HG03025 (cell line): ENCODE measurements at regions not wholly inside any gene's neighbourhood (a gene's known extent, or its start where the extent isn't known, plus 50 kb on each side); places are given as distances from the start of the nearest gene placed in this dataset.

Source experiments
- ATAC-seq: cut with Tn5 transposase; IDR thresholded peaks from one replicate; pipeline ENCODE4 v1.9.1; 2021; ENCODE audit warnings: mild to moderate bottlenecking, moderate library complexity; ENCODE audit not compliant: unreplicated experiment, low FRiP score

DNA sequence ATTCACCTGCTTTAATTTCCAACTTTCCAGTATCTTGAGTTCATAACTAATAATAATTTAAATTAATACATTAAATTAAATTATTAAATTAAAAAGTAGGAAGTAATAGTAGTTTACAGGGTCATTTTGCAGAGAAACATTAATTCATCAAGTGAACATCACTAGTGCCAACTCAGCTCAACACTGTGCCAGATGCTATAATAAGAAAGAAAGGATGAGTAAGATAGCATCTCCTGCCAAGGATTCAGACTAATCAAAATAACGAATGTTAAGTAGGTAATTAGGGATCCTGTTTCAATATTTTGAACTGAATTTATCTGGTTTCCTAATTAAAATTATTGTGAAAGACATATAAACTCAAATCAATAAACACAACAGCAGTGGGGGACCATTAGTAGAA, 596.7 kb downstream of the SLC6A15 start:
- no peak for ATAC-seq

DNA sequence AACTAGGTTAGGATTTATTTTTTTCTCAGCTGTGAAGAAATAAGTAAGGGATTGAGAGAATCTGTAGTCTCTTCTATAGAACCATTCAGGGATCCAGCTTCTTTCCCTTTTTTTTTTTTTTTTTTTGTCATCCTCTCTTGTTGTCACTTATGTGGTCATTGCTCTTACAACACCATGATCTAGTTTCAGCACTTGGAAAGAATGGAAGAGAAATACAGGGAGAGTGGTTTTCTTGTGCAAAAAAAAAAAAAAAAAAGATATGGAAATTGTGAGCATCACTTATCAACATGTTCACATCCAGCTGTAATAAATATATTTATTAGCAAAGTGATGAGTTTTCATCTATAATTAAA, 599.3 kb downstream of the SLC6A15 start:
- ATAC-seq = no peak

DNA sequence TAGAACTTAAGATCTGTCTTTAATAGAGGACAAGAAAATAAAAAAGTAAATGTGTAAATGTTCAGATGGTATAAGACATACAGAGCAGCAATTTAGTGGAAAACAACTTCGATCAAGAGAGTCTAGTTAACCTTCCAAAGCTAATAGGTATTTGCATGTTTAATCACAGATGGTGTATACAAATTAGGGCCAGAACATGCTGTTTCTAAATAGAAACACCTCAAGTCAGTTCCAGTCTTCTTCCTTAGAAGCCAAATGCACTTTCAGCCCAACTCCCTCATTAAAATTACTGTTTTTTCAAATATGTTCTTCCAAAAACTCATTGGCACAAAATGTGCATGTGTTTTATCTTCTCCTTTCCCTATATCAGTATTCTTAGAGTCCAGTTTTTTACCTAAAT, 604.4 kb downstream of the SLC6A15 start:
- no peak for ATAC-seq

DNA sequence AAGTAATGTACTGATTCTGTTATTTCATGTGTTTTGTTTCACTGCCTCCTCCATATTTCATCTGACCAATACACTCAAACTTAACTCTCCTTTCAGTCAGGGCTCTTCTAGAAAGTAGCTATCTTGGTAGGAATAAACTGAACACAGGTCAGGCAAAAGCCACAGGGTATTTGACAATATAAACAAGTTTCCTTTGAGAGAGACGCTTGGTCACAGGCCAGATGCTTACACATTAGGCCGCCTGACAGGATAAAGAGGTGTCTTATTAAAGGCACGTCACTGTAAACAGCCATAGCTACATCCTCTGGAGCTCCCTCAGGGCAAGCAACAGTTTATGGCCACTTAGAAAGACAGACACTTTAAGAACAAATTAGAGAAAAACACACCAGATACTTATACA, 607.5 kb downstream of the SLC6A15 start:
- no peak for ATAC-seq

DNA sequence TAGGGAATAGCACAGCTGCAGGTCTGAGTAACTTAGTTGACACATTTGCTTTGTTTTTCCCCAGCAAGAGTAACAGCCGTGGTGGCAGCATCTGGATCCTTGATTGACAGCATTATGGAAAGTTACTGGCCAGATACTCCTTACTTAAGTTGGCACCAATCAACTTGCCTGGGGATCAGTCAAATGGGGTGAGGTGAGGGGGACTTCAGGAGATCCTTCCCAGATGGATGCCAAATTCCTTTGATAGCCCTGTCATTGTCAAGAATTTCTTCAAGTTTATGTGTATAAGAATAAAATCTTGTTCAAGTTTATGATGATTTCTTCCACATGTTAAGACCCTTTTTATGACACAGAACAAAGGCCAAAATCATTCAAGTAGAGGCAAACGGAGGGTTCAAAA, 618.4 kb downstream of the SLC6A15 start:
- no peak for ATAC-seq

DNA sequence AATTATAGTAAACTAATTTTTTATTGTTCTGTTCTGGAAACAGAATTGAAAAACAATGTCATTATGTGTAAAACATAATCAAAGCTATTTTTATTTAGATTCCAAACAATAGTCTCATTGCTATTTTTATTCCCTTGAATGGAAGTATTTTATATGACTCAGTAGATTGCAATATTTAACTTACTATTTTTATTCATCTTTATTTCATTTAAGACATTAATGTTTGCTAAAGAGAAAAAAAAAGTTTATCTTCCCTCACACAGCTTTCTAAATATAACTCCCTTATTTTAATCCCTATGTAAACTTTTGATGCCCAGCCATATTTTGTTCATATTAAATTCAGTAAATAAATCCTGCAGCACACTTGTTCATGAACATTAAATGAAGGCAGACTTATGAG, 622.4 kb downstream of the SLC6A15 start:
- ATAC-seq = no peak

DNA sequence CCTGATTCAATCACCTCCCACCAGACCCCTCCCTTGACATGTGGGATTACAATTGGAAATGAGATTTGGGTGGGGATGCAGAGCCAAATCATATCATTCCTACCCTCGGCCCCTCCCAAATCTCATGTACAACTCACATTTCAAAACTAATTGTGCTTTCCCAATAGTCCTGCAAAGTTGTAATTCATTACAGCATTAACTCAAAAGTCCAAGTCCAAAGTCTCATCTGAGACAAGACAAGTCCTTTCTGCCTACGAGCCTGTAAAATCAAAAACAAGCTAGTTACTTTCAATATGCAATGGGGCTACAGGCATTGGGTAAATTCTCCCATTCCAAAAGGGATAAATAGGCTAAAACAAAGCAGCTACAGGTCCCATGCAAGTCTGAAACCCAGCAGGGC, 634.6 kb downstream of the SLC6A15 start:
- ATAC-seq = no peak

DNA sequence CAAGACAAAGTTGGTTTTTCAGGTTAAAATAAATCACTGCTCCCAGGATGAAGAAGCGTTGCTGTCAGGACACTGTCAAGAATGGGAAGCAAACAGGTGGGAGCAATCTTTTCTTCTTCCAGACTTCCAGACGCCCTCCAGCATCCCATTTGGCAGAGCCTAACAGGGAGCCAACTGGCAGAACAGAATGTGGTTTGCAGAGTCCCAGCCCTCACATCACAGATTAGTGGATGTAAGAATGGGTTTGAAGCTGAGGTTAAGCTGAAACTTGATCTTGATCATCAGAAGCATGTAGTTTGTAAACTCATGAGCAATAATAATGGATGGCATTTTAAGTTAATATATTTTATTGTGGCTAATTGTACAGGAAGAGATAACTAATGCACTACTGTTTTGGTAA, 636.4 kb downstream of the SLC6A15 start:
- no peak for ATAC-seq

DNA sequence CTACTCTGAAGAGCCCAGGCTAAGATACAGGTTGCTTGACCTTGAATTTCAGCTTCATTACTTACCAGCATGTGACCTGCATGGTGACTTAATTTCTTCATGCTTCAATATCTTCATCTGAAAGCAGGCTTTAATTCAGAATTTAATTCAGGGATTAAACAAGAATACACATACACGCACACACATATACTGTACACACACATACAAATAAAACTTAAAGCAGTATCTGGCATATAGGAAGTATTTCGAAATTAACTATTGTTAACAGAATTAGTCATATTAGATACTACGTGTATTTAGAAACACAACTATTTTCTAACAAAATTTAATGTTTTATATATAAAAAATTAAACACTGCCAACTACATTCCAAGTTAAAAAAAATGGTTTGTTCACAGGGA, 640.3 kb downstream of the SLC6A15 start:
- no peak for ATAC-seq

DNA sequence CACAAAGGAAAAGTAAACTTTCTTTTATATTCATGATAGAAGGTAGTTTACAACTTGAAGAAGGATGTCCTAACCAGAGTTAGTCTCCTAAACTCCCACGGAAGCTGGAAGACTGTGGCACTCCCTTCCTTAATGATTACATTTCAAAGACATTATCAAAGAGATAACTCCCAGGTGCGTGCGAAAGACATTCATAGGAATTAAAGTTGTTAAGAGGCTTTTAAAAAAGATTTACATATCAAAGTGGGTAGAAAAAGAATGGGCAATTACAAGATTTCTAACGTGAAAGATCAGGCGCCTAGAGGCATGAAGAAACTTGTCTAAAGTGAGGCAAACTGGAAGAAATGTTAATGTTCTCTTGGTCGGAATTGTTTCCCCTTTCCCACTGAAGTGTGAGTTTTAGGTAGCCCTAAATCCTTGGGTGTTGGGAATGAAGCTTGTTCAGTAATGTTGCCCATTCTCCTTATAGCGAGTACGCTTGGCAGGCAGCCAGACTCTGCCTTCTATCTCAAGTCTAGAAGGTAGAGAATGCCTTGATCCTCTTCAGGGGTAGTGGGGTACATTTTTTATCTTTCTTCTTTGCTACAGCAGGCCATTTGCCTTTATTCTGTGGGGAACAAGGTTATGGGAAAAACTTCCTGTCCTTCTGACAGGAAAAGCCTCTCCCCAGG, 642.0 kb downstream of the SLC6A15 start:
- ATAC-seq = no peak

DNA sequence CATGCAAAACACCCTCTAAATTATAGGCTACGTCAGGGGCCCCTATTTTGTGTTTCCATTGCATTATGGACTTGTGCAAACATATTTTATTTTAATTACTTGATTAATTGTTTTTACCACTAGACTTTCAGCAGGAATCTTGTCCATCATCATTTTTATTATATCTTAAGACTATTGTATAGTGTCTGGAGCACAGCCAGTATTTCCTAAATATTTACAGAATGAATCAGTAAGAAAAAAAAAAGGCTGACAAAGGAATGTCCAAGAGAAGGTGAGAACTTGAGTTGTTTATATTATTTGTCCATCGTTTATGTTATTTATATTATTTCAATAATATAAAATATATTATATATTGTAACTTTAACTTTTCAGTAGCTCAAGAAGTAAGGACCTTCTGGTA, 664.7 kb downstream of the SLC6A15 start:
- no peak for ATAC-seq

DNA sequence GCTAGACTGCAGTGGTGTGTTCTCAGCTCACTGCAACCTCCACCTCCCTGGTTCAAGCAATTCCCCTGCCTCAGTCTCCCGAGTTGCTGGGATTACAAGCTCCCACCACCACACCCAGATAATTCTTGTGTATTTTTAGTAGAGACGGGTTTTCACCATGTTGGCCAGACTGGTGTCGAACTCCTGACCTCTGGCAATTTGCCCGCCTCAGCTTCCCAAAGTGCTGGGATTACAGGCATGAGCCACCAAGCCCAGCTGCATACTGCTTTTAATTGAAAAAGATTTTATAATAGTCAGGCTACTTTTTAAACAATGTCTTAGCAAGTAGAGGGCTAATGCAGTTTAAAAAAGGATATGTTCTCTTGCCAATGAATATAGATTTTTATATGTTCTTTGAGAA, 668.9 kb downstream of the SLC6A15 start:
- ATAC-seq = no peak

DNA sequence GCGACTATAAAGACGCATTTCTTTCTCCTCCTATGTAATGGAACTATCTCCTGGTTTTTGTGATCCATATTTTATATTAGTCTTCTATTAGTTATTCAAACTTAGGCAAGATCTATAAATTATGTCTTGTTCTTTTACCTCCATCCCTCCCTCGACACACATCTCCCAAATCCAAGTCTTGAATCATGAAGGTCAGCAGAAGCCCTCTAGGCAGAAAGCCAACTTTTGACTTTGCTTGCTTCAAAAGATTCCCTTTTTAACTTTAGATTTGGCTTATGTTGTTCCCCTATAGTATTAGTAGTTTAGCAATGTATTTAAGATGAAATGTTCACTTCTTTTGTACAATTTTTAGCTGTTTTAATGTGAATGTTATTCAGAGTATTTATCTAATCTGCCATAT, 689.8 kb downstream of the SLC6A15 start:
- ATAC-seq = no peak

DNA sequence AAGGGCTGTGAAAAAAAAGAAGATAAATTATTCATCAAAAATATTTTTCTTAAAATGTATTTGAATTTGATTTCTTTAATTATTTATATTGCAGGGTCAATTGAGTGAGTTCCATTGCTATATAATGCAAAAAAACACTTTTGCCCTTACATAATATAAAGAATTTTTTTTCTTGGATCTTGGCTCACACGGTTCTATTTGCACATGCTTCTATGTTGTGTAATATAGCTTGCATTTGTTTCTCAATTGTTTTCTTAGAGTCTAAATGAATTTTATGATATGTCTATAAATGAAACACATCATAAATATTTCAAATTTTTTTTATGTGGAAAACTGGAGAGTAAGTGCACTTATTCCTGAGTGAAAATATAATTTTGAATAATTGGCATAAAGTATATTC, 694.2 kb downstream of the SLC6A15 start:
- no peak for ATAC-seq

DNA sequence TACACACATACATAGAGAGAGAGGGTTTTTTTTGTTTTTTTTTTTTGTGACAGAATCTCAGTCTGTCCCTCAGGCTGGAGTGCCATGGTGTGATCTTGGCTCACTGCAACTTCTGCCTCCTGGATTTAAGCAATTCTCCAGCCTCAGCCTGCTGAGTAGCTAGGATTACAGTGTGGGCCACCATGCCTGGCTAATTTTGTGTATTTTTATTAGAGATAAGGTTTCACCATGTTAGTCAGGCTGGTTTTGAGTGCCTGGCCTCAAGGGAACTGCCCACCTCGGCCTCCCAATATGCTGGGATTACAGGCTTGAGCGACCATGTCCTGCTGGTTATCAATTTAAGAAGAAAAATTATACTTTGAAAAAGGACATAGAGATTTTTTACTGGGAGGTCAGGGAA, 710.6 kb downstream of the SLC6A15 start:
- ATAC-seq = no peak

DNA sequence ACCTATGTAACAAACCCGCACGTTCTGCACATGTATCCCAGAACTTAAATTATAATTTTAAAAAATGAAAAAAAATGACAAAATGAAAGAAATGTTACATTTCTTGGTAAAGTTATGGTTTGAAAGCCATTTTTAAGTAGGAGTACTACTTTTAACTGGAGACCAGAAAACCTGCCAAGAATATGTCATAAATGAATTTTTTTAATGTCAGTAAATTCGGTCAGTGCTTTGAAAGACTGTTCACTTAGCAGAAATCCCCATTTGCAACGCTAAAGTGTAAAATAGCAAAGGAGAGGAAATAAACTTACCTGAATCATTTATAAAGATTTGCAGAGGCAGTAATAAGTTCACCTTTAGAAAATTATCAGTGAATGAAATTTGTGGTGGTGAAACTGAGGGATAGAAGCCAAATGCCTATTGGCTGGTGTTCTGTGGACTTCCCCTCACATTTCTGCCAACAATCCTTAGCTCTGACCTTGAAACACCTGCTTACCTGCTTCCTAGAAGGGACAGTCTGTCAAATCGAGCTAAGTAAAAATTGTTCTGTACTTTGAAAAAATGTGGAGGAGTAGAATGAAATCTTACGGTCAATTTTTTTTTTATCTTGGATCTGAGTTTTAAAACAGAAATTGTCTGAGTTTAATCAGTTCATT, 714.2 kb downstream of the SLC6A15 start:
- no peak for ATAC-seq

DNA sequence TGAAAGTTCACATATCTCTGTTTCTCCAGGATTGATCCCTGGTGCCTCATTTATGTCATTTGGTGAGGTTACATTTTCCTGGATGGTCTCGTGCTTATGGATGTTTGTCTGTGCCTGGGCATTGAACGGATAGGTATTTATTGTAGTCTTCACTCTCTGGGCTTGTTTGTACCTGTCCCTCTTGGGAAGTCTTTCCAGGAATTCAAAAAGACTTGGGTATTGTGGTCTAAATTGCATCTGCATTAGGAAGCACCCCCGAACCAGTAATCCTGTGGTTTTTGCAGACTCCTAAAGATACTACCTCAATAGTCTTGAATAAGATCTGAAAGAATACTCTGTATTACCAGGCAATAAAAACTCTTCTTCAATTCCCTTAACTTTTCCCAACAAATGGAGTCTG, 720.8 kb downstream of the SLC6A15 start:
- ATAC-seq = no peak

DNA sequence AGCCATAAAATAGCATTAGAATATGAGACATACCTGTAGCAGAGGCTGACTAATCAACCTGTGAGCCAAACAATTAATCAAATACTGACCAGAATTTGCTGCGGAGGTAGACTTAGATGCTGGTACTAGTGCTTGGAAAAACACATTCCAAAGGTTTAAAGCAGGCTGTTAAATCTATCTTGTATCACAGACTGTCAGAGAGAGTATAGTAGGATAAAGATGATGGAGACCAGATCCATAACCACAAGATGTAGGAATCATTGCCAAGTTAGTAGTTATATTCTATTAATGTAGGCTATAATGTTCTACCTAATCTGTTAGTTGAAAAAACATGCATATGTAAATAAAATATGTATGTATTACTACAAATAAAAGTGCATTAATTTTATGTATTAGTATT, 726.2 kb downstream of the SLC6A15 start:
- no peak for ATAC-seq

DNA sequence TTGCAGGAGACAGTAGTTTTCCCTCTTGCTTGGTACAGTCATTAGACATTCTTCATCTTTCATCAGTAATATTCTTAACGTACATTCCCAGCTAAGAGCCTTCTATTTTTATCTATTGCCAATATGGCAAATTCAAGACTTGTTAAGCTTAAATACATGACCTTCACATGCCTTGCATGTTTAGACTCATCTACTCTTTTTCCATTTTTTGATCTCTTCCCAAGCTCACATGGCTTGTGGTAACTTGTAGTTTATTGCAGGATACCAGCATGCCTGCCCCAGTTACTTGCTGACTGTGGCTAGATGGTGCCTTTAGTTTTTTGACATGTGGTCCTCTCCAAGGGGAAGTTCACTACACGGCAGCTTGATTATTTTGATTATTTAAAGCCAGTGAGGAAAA, 729.0 kb downstream of the SLC6A15 start:
- ATAC-seq = no peak

DNA sequence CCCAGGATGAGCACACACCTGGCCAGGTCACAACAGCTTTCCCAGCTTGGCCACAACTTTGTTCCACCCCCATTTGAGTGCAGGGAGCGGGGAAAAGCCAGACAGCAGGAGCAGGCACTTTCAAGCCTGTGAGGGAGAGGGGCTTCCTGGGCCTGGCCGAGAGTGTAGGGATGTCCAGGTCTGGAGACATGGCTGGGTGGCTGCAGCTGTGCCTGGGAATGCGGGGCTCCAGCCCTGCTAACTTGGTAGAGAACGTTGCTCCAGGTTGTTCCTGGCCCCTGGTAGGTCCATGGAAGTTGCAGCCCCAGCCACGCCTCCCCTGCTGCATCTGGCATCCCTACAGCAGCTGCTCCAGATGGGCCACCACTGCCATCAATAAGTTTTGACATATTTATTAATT, 738.5 kb downstream of the SLC6A15 start:
- no peak for ATAC-seq

DNA sequence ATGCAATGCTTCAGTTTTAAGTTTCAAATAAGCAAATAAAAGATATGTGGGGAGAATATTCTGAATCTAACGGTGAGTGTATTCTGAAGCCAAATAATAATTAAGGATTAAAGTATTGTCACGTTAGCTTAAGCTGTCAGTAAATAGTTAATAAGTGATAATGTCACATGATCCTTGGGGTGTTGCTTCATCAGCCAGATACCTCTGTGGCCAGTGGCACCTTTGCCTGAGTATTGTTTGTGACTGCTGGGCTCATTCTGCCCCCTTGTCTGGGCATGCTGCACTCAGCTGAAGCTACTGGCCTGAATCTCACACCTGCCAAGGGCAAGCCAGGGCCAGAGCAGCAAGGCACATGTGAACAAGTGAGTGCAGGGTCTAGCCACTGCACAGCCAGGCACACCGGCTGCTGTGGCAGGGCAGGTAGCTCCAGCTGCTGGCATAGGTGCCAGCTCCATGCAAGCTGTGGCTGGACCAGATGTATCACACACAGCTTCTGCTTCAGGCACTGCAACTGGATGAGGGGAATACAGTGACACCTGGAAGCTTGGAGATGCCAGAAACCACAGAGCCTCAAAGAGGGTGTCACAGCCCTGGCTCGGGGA, 739.7 kb downstream of the SLC6A15 start:
- no peak for ATAC-seq

DNA sequence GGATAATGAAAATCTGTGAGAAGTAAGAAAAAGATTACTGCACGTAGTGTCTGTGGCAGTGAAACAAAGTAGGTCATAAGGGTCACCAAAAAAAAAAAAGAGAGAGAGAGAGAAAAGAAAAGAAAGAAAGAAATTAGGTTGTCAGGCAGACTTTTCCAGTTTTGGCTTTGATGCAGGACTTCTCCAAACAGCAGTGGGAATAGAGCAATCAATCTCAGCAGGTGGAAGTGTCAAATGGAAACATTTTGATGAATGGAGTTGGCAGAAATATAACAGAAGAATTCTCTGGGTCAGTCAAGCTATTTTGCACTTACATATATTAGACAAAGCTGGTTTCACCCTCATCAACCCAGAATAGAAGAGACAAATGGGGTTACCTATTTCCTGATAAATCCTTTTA, 745.8 kb downstream of the SLC6A15 start:
- no peak for ATAC-seq
